Colon (tissue), 2 donors: ENCODE measurements at regions not wholly inside any gene's neighbourhood (a gene's known extent, or its start where the extent isn't known, plus 50 kb on each side); places are given as distances from the start of the nearest gene placed in this dataset.

ENCODE experiments used
- FAIRE-seq: peaks from 2 replicates; lab custom pipeline; 2012; peaks lifted over from hg19 to GRCh38; lab: Jason Lieb, UNC
- donor health status: control.
- donor health status: control.

DNA sequence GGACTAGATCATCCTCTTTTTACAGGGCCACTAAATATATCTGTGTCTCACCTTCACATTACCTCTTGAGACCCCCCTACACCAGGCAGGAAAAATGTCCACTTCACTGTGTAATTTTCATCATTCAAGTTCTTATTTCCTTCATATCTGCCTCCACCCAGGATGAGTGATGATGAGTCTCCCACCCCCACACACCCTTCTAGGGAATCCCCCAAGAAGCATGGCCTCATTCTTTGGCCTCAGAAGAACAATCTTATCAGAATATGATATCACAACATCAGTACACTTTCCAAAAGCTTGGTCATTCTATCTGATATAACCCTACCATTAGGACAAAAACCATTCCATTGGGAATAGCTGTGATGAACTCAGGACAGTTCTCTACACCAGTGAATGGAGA is 170.3 kb upstream of the DUSP10 start:
- FAIRE-seq, result no peak

DNA sequence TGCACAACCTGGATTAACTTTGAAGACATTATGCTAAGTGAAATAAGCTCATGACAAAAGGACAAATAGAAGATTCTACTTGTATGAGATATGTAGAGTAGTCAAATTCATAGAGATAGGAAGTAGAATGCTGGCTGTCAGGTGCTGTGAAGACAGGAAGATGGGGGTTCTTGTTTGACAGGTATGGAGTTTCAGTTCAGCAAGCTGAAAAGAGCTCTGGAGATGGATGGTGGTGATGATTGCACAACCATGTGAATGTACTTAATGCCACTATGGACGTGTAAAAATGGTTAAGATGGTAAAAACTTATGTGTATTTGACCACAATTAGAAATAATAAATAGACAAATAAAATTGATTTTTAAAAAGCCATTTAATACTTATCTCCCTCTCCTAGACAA is 169.8 kb upstream of the DUSP10 start:
- no peak for FAIRE-seq

DNA sequence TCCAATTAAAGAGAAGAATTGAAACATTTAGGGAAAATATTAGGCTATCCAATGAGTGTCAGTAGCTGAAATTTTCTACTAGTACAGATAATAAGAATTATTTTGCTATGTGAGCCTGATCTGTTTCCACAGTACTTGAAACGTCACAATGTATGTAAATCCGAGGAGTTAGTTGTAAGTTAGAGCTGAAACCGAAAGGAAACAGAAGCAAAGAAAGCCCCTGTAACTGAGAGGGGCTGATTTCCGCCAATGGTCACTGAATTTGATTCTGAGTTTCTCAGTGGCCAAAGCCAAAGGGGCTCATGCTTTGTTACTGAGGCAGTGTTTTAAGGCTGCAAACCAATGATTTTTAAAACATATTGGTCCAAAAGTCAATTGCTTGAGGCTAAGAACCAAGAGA is 168.3 kb upstream of the DUSP10 start:
- FAIRE-seq, result no peak

DNA sequence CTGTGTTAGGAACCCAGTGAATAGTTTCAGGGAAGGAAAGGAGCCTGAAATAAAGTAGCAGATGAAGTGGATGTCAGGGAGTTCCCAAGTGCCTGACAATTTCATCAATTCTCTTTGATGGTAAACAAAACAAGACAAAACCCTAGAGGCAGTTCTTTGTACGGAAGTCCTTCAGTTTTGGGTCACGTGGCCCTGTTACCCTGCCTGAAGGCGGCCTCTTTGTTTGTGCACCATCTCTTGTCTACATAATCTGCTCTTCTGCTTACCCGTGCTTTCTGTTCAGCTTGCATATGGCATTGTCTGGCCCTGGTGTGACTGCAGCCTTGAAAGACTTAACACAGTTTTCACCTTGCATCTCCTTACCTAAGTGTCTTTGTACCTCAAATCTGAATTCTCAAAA is 166.7 kb upstream of the DUSP10 start:
- FAIRE-seq, result no peak

DNA sequence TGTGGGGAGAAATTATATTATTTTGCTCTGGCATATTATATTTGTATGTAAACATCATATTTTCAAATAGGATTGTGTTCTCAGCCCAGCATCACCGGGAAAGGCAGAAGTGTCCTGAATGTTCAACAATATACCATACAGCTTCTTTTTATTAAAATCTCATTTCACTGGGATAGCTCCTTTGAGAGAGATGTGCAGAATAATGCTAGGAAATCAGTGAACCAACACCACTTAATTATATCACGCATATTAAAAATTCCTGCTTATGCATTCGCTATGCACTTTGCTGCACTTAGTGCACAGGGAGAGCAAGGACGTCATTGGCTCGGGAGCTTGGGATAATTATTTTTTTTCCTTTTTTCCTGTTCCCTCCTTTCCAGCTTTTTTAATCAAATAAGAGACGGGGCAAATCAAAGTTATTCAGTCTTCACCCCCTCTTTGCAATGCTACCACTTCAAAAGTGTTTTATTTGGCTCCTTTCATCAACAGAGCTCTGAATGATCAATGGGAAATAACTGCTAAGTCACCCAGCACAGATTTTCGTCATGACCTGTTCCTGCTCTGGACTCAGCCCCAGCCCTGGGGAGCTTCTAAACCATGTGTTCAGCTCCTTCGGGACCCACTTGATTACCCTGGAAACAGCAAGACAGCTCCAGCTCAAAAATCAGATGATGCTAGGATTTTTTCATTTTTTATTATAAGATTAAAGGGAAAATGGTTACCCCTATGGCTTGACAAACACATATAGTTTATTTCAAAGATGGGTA is 165.5 kb upstream of the DUSP10 start:
- FAIRE-seq, result no peak

DNA sequence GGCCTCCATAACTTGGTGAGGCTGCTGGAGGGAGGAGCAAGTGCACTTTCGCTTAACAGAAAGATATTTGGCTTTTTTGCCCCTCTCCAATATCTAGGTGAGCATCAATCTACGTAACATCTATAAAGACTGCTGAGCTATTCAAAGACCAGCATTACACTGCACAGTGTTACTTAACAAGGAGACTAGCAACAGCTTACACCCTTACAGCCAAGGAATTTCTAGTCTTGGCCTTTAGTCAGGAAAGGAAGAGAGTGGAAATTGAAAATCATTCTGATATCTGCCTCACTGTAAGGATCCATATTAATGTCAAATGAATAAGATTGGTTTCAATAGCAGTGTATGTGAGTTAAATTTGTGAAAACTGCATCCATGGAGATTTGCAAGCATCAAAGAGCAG is 163.9 kb upstream of the DUSP10 start:
- no peak for FAIRE-seq

DNA sequence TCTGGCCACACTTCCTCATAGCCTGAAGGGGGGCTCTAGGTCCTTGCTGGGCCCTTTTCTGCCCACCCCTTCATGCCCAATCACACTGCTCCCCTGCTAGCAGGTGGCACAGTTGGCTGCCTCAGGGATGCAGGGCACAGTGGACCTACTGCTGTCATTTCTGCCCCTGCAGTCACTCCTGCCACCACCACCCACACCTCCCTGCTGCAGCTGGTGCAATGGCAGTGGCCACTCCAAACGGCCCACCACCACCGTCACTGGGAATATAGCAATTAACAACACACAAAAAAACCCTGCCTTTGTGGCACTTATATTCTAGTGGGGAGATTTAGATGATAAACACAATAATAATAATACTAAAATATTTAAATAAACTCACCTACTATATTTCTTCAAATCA is 162.4 kb upstream of the DUSP10 start:
- FAIRE-seq, result no peak

DNA sequence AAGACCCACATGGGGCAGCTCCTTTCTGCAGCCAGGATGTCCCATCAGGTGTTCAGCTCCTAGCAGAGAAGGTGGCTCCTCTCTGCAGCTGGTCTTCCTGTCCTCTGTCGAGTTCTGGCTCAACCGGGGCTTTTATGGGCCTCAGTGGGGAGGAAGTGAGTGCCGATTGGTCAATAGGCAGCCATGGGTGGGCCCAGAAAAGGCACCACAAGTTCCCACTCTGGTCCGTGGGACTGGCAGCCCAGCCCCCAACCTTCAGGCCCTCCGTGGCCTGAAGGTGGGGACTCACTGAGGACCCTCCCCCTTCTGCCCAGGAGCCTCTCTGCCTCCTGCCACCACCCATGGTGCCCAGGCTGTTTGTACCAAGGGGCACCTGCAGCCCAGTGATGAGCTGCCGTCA is 161.7 kb upstream of the DUSP10 start:
- no peak for FAIRE-seq

DNA sequence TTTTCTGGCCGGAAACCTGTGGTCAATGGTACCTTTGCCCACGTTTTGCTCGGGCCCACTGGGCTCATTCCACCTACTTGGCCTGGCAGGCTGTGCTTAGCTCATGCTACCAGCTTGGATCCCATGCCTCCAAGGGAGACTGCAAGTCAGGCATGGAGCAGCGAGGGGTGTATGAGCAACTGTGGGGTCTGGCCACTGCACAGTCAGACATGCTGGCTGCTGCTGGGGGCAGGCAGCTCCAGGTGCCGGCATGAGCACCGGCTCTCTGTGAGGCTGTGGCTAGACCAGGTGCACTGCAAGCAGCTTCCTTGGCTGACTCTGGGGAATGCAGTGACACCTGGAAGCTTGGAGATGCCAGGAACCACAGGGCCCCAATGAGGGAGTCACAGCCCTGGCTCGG is 161.1 kb upstream of the DUSP10 start:
- FAIRE-seq, result no peak

DNA sequence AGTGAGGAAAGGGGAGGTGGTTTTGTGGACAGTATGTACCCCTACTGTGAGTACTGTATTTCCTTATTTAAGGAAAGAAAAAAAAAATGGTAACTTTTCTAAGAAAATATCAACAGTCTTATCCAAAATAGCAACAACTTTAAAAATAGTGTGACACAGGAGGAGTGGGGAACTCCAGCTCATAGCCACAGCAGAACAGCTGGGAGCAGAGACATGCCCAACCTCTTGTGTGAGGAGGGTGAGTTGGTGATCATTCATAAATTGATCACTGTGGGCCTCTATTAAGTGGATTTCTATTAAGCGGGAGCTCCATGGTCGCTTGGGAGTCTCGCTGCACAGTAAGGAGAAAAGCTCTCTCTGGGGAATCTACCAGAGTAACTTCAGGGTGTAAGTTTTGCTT is 158.8 kb upstream of the DUSP10 start:
- no peak for FAIRE-seq

DNA sequence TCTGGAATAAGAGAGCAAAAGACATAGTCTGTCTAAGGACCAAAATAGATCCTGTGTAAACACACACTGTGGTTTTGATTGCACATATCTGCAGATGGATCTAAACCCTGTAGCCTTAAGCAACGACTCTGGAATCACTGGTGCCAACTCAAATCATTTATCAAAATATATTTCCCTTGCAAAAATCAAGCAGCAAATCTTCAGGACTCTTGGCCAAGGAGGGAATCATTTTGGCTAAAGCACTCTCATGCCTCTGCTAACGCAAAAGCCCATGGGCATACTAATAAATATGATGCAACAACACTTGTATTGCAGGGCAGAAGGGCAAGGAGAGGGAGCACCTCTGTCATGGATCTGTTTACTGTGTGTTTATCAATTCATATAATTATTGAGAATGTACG is 155.4 kb upstream of the DUSP10 start:
- FAIRE-seq, result no peak

DNA sequence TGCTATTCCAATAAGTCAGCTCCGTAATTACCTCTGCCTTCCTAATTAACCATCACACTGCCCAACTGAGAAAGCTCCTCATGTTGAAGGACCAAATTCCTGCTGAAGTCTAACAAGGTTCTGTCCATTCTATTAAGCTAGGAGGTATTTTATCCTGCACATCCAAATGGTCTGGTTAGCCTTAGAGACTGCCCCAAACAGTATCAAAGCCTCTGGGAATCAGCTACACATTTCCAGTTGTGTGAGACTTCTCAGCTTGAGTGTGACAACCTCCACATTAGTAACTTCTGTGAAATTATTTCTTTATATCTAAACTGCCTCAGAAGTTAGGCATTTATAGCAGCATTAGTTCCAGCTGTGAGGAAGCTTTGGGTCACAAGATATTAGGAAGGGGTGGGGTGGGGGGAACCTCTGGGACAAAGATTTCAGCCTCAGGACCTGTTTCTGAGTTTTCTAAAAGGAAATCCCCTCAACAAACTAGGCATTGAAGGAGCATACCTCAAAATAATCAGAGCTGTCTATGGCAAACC is 150.5 kb upstream of the DUSP10 start:
- FAIRE-seq, result no peak

DNA sequence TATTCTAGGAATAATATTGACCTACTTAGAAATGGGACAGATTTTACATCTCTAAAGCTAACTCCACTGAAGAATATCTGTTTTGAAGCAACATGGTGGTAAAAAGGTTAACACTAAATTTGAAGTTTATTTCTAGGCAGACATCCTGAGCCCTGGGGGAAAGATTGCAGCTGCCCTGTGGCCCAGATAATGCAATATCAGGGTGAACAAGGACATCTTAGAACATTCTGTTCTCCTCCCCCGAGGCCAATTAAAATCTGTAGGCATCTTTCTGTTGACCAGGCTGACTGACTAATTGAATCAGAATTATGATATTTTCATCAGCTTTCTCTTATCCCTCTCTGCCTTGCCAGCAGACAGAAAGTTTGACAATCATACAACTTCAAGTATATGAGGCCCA is 149.8 kb upstream of the DUSP10 start:
- FAIRE-seq, result no peak

DNA sequence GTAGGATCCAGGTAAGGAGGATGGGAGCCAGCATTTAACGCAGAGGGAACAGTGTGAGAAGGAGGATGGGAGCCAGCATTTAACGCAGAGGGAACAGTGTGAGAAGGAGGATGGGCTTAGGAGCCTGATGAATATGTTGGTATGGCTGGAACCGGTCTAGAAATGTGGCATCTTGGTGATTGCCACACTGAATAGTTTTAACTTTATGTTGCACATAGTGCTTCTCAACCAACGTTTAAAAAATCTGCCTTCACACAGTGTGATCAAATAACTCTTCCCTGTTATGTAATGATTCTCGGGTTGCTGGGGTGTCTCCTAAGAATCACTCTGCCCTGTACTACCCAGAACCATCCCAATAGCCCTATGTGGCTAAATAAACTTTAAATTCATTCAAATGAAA is 146.9 kb upstream of the DUSP10 start:
- FAIRE-seq, result no peak

DNA sequence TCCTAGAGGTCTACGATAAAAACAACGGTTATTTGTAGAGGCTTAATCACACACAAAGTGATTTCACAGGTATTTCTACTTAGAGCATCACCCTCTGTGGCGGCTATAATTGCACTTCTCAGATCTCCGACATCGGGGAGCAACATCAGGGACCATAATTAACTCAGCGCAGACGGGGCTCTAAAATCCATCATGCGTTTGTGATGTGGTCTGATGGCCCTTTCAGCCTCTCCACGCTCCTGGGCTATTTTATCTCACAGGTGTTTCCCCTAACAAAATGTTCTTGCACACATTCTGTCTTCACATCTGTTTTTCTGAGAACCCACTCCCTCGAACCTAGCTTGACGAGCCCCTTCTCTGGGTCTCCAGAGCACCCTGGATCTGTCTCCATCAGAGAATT is 146.3 kb upstream of the DUSP10 start:
- no peak for FAIRE-seq

DNA sequence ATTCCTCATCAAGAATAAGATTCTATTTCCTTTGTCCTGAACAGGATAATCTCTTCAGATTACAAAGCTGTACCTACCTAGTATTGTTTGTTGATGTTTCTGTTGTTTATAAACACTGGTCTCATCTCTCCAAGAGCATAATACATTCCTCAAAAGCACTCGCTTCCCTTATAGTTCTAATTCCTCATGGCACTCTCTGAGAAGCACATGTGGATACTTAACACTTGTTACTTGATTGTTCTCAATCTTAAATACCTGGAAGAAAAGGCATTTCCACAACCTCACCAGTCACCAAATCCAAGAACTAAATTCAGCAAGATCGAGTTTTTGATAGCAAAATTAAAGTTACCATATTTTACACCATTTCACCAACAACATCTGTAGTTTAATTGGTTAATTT is 145.9 kb upstream of the DUSP10 start:
- FAIRE-seq, result no peak

DNA sequence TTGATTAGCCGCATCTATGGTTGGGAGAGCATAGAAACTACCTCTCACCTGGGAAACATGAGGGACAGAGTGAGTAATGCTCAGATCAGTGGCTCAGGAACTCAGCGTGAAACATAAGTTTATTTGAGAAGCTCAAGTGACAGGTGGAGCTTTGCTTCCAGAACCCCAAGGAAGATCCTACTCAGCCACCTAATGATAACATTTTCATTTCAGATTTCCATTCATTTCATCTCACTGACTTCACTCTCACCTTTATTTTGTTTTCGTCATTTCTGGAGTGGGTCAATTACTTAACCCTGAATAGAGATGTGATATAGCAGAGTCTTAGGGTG is 145.5 kb upstream of the DUSP10 start:
- no peak for FAIRE-seq

DNA sequence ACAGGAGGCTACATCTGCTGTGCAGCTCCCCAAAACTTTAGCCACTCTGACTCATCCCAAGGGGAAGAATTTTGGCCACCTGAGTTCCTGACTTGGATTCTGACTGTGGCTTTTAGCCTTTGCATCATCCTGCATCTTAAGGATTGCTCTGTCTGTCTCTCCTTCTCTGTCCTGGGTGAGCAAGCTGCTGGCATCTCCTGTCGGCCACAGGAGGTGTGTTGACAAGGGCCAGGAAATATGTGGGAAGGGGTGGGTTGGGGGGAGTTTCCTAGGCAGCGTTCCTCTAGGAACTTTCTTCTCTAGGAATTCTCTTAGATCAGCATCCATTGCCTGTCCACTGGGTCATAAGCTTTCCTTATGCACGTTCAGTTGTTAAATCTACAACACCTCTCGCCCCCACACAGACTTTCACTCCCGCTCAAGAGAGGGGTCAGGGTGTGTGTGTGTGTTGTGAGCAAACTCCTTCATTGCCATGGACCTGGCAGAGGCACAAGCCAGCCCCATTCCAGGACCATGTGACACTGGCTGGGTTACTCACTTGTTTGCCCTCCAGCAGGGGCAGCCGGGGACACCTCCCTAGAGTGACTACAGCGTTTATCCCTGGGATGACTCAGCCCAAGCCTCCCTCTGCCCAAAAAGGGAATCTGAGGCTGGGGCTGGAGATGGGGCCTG is 145.0 kb upstream of the DUSP10 start:
- FAIRE-seq, result no peak

DNA sequence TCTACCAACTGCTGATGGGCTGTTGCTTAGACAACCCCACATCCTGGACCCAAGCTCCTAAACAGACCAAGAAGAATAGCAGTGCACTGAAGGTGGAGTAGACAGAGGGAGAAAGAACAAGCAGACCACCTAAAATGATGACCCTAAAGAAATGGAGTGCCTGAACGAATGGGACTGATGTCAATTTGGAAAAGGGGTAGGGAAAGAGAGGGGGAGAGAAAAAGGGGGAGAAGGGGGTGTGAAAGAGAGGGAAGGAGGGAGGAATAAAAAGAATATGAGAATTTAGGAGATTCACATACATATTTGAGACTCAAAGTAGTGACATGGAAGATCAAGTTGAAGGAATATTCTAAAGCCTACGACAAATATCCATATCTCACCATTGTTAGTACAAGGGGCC is 144.4 kb upstream of the DUSP10 start:
- FAIRE-seq, result no peak

DNA sequence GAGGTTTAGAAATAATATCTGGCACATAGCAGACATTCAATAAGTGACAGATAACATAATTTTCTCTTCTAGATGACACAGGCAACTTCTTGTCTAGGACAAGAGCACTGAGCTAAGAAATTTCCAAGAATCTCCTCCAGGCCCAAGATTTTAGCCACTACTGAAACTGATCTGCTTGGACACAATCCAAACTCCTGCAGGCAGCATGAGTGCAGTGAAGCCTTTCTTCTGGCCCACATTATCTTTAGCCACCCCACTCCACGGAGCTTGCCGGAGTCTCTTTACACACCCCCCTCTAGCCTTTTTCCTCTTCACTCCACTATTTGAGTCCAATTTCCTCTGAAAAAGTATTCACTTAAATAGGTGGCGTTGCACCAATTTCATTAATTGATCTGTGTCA is 142.9 kb upstream of the DUSP10 start:
- no peak for FAIRE-seq

DNA sequence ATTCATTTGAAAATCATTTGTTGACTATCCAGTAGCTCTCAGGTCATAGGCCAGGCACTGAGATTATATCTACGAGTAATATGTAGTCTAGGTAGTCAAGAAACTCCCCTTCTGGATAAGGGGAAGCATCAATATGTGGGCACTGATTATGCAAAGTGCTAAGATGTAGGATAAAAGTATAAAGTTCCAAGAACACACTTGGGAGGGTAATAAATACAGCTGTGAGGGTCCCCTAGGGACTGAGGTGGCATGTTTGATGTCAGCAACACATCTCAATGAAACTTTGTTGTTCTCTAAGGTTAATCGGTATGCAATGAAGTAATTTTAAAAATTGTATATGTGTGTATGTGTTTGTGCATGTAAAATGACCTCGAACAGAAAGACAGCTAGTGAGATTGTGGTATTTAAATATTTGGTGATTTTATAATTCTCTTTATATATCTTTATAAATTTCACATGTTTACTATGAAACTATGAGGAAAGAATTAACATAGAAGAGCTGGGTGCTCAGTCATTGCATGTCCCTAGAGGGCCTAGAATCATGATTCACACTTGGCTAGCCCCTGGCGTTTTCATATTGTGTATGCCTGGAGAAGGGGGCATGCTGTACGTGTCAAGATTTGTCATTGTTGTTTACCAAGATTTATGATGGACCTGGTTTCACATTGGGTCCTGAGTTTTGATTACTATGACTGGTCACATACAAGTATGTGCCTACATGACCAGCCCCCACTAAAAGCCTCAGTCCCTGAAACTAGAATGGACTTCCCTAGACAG is 140.1 kb upstream of the DUSP10 start:
- no peak for FAIRE-seq

DNA sequence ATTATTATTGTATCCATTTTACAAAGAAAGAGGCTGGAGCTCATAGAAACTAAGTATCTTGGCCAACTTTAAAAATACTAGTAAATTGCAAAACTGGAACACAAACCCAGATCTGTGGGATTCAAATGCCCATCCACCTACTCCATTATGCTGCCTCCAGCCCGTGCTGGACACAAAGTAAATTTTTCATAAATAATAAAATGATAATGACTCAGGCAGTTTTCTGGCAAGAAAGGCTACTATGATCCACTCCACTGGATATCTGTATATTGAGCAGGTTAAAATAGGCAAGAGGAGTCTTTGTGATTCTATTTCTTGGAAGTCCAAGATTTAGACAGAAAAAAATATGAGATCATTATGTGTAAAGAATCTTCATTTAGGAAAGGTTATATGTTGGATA is 138.3 kb upstream of the DUSP10 start:
- no peak for FAIRE-seq

DNA sequence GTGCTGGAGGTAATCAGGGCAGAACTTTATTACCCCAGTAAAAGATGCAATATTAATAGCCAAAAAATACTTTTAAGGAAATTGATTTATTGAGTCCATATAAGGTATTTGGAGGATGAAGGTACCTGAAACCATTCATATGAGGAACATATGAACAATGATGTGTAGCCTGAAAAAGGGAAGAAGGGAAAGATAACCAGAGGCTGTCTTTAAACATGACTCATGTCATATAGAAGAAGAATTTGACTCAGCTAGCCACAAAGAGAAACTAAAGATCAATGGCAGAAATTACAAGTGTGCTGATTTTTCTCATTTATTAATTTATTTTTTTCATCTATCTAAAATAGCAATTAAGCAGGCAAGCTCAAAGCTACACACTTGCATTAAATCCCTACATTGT is 136.2 kb upstream of the DUSP10 start:
- FAIRE-seq, result no peak
